GM08714 (cell line): ENCODE measurements at regions not wholly inside any gene's neighbourhood (a gene's known extent, or its start where the extent isn't known, plus 50 kb on each side); places are given as distances from the start of the nearest gene placed in this dataset.
"Not testable (repeated sequence)": the region's sequence is repeated elsewhere in the genome, so short reads cannot be mapped to it uniquely, and the experiment has no call there.

Experiments used
- H3K4me3 ChIP-seq: fragments of 200-500 bp; sonication (Bioruptor generic); 2 replicates; pipeline ENCODE4 v1.5.1; 2014; ENCODE audit warnings: mild to moderate bottlenecking, low read length, inconsistent platforms
- ZNF274 ChIP-seq: IDR thresholded peaks from 2 replicates; pipeline ENCODE4 v1.6.1; 2012; ENCODE audit warnings: mild to moderate bottlenecking, low read depth, low read length

- H3K4me3 ChIP-seq: no peak overlapping the region
- no peak for TF ChIP-seq ZNF274
Observed at GRCh38 chr12:61574339-61574738, 685.9 kb upstream of the USP15 start.

- no peak for TF ChIP-seq ZNF274
Observed at GRCh38 chr12:61584943-61585342, 675.3 kb upstream of the USP15 start.

GRCh38 chr12:61590864-61591263, 669.3 kb upstream of the USP15 start:
- not testable (repeated sequence) for H3K4me3 ChIP-seq

More at GRCh38 chr12:61584943-61585342, 675.3 kb upstream of the USP15 start:
- H3K4me3 ChIP-seq: no peak overlapping the region

GRCh38 chr12:61610143-61610542, 650.1 kb upstream of the USP15 start:
- no peak for TF ChIP-seq ZNF274
- H3K4me3 ChIP-seq: no peak overlapping the region

- H3K4me3 ChIP-seq: no peak overlapping the region
- TF ChIP-seq ZNF274: no peak
Observed at GRCh38 chr12:61629702-61630101, 630.5 kb upstream of the USP15 start.

GRCh38 chr12:61646639-61647038, 613.6 kb upstream of the USP15 start:
- TF ChIP-seq ZNF274: no peak
- no peak overlapping the region for H3K4me3 ChIP-seq

GRCh38 chr12:61647566-61647965, 612.6 kb upstream of the USP15 start:
- TF ChIP-seq ZNF274: no peak
- H3K4me3 ChIP-seq: no peak overlapping the region

- no peak overlapping the region for H3K4me3 ChIP-seq
- TF ChIP-seq ZNF274: no peak
Observed at GRCh38 chr12:61652265-61652664, 607.9 kb upstream of the USP15 start.

- H3K4me3 ChIP-seq: no peak overlapping the region
- TF ChIP-seq ZNF274: no peak
Observed at GRCh38 chr12:61654698-61655097, 605.5 kb upstream of the USP15 start.

- H3K4me3 ChIP-seq: no peak overlapping the region
- TF ChIP-seq ZNF274: no peak
Observed at GRCh38 chr12:61655241-61655640, 605.0 kb upstream of the USP15 start.

- H3K4me3 ChIP-seq: no peak overlapping the region
- no peak for TF ChIP-seq ZNF274
Observed at GRCh38 chr12:61667676-61668075, 592.5 kb upstream of the USP15 start.

- TF ChIP-seq ZNF274: no peak
Observed at GRCh38 chr12:61676520-61676919, 583.7 kb upstream of the USP15 start.

GRCh38 chr12:61687407-61687806, 572.8 kb upstream of the USP15 start:
- TF ChIP-seq ZNF274: no peak
- no peak overlapping the region for H3K4me3 ChIP-seq

More at GRCh38 chr12:61676520-61676919, 583.7 kb upstream of the USP15 start:
- no peak overlapping the region for H3K4me3 ChIP-seq

GRCh38 chr12:61694214-61694613, 566.0 kb upstream of the USP15 start:
- no peak overlapping the region for H3K4me3 ChIP-seq
- no peak for TF ChIP-seq ZNF274

- H3K4me3 ChIP-seq: no peak overlapping the region
- no peak for TF ChIP-seq ZNF274
Observed at GRCh38 chr12:61701471-61701870, 558.7 kb upstream of the USP15 start.

- H3K4me3 ChIP-seq: no peak overlapping the region
Observed at GRCh38 chr12:61706783-61707182, 553.4 kb upstream of the USP15 start.

More at GRCh38 chr12:61706783-61707182, 553.4 kb upstream of the USP15 start:
- TF ChIP-seq ZNF274: no peak
